AG09319 (cell line): ENCODE measurements at regions not wholly inside any gene's neighbourhood (a gene's known extent, or its start where the extent isn't known, plus 50 kb on each side); places are given as distances from the start of the nearest gene placed in this dataset.
"Not testable (repeated sequence)": the region's sequence is repeated elsewhere in the genome, so short reads cannot be mapped to it uniquely, and the experiment has no call there.

Experiments
- DNase-seq: peaks from one replicate; pipeline ENCODE4 v3.0.0-alpha.2; 2010; ENCODE audit warnings: low read depth; ENCODE audit errors: extremely low read depth
- CTCF ChIP-seq: IDR thresholded peaks from 2 replicates; pipeline ENCODE4 v1.5.1; 2011; ENCODE audit warnings: low read depth, mild to moderate bottlenecking, inconsistent platforms, low read length, moderate library complexity

GRCh38 chr11:119586181-119586580 lies 142.8 kb downstream of the NECTIN1 start:
- no peak for TF ChIP-seq CTCF

GRCh38 chr11:119585043-119585781 lies 143.8 kb downstream of the NECTIN1 start:
- DNase-seq, result no peak
- no peak for TF ChIP-seq CTCF

More at GRCh38 chr11:119586181-119586580, 142.8 kb downstream of the NECTIN1 start:
- DNase-seq, result no peak

GRCh38 chr11:119584193-119585042 lies 144.6 kb downstream of the NECTIN1 start:
- no peak for TF ChIP-seq CTCF
- DNase-seq, result no peak

- no peak for DNase-seq
- no peak for TF ChIP-seq CTCF
Measured at GRCh38 chr11:119583585-119583984, 145.4 kb downstream of the NECTIN1 start.

- not testable (repeated sequence) for DNase-seq
Measured at GRCh38 chr11:119581396-119581795, 147.6 kb downstream of the NECTIN1 start.

- DNase-seq, result no peak
- TF ChIP-seq CTCF, result no peak
Measured at GRCh38 chr11:119580751-119581150, 148.2 kb downstream of the NECTIN1 start.

- no peak for DNase-seq
- TF ChIP-seq CTCF, result no peak
Measured at GRCh38 chr11:119580081-119580480, 148.9 kb downstream of the NECTIN1 start.
